ENCODE measurements at regions not wholly inside any gene's neighbourhood (a gene's known extent, or its start where the extent isn't known, plus 50 kb on each side); places are given as distances from the start of the nearest gene placed in this dataset.

DNA sequence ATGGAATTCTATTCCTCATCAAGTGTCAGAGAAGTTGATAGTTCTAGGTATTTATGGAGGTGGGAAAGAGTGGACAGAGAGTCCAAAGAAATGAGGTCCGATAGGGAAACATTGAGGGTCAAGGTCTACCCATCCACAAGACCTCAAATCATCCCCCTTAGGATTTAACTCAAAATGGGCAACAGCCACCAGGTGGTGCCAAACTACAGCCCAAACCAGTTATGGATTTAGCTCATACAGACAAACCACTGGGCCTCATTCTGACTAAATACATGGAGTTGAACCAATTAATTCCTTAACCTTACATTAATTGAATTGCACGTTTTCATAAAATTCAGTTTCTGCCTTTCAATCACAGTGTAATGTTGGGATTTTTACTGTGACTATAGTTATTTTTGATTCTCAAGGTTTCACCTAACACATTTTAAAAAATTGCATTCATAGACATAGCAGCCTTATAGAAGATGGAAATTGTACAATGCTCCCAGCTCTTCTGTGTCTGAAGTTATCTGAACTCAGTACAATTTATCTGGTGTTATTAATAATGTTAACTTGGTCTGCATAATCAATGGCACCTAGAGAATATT lies 98.2 kb upstream of the HNMT start:
- TF ChIP-seq, protein P1, sequence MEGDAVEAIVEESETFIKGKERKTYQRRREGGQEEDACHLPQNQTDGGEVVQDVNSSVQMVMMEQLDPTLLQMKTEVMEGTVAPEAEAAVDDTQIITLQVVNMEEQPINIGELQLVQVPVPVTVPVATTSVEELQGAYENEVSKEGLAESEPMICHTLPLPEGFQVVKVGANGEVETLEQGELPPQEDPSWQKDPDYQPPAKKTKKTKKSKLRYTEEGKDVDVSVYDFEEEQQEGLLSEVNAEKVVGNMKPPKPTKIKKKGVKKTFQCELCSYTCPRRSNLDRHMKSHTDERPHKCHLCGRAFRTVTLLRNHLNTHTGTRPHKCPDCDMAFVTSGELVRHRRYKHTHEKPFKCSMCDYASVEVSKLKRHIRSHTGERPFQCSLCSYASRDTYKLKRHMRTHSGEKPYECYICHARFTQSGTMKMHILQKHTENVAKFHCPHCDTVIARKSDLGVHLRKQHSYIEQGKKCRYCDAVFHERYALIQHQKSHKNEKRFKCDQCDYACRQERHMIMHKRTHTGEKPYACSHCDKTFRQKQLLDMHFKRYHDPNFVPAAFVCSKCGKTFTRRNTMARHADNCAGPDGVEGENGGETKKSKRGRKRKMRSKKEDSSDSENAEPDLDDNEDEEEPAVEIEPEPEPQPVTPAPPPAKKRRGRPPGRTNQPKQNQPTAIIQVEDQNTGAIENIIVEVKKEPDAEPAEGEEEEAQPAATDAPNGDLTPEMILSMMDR (IDR thresholded peaks at IDR 0.05; ENCODE audit: borderline replicate concordance, extremely low read depth, low read length, poor library complexity, severe bottlenecking), result peak; percentile 71
- TF ChIP-seq EZH2 (IDR thresholded peaks at IDR 0.05; ENCODE audit: borderline replicate concordance, low read depth, low read length, severe bottlenecking), result no peak

Data from DND-41 (cell line).